ENCODE measurements at regions not wholly inside any gene's neighbourhood (a gene's known extent, or its start where the extent isn't known, plus 50 kb on each side); places are given as distances from the start of the nearest gene placed in this dataset.

DNA sequence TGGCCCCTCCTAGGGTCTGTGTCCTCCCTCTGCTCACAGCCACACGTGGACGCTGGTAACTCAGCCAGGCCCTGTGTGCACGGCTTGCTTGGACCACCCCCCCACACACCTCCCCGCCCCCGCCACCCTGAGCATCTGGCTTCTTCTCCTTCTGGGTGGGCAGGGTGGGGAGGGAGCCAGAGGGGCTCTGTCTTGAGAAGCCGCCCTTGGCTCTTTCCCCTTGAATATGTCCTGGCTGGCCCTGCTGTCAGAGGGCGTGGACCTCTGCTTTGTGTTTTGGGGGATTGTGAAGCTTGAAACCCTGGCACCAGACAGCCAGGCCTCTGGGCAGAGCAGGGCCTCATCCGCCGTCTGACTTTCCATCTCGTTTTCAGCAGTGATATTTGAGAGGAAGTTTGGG, 72.1 kb downstream of the GLI2 start (continued):
- TF ChIP-seq, protein P1, sequence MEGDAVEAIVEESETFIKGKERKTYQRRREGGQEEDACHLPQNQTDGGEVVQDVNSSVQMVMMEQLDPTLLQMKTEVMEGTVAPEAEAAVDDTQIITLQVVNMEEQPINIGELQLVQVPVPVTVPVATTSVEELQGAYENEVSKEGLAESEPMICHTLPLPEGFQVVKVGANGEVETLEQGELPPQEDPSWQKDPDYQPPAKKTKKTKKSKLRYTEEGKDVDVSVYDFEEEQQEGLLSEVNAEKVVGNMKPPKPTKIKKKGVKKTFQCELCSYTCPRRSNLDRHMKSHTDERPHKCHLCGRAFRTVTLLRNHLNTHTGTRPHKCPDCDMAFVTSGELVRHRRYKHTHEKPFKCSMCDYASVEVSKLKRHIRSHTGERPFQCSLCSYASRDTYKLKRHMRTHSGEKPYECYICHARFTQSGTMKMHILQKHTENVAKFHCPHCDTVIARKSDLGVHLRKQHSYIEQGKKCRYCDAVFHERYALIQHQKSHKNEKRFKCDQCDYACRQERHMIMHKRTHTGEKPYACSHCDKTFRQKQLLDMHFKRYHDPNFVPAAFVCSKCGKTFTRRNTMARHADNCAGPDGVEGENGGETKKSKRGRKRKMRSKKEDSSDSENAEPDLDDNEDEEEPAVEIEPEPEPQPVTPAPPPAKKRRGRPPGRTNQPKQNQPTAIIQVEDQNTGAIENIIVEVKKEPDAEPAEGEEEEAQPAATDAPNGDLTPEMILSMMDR (CRISPR knock-in tag; IDR thresholded peaks at IDR 0.05) = no peak
- TF ChIP-seq, protein P2, sequence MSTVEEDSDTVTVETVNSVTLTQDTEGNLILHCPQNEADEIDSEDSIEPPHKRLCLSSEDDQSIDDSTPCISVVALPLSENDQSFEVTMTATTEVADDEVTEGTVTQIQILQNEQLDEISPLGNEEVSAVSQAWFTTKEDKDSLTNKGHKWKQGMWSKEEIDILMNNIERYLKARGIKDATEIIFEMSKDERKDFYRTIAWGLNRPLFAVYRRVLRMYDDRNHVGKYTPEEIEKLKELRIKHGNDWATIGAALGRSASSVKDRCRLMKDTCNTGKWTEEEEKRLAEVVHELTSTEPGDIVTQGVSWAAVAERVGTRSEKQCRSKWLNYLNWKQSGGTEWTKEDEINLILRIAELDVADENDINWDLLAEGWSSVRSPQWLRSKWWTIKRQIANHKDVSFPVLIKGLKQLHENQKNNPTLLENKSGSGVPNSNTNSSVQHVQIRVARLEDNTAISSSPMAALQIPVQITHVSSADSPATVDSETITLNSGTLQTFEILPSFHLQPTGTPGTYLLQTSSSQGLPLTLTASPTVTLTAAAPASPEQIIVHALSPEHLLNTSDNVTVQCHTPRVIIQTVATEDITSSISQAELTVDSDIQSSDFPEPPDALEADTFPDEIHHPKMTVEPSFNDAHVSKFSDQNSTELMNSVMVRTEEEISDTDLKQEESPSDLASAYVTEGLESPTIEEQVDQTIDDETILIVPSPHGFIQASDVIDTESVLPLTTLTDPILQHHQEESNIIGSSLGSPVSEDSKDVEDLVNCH (CRISPR knock-in tag; IDR thresholded peaks at IDR 0.05) = no peak
- TF ChIP-seq, protein P3, sequence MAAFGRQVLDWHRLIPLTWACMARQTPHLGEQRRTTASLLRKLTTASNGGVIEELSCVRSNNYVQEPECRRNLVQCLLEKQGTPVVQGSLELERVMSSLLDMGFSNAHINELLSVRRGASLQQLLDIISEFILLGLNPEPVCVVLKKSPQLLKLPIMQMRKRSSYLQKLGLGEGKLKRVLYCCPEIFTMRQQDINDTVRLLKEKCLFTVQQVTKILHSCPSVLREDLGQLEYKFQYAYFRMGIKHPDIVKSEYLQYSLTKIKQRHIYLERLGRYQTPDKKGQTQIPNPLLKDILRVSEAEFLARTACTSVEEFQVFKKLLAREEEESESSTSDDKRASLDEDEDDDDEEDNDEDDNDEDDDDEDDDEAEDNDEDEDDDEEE (CRISPR knock-in tag; IDR thresholded peaks at IDR 0.05) = no peak
- TF ChIP-seq, protein P4, sequence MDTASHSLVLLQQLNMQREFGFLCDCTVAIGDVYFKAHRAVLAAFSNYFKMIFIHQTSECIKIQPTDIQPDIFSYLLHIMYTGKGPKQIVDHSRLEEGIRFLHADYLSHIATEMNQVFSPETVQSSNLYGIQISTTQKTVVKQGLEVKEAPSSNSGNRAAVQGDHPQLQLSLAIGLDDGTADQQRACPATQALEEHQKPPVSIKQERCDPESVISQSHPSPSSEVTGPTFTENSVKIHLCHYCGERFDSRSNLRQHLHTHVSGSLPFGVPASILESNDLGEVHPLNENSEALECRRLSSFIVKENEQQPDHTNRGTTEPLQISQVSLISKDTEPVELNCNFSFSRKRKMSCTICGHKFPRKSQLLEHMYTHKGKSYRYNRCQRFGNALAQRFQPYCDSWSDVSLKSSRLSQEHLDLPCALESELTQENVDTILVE (CRISPR knock-in tag; IDR thresholded peaks at IDR 0.05) = no peak

DNA sequence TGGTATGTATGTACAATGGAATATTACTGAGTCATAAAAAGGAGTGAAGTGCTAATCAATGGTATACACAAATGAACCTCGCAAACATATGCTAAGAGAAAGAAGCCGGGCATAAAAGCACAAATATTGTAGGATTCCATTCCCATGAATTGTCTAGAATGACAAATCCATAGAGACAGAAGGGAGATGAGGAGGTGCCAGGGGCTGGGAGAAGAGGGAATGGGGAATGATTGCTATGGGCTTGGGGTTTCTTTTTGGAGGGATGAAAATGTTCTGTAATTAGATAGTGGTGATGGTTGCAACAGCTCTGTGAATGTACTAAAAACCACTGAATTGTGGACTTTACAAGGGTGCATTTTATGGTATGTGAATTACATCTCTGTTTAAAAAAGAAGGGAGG, 73.5 kb downstream of the GLI2 start:
- no peaks in the 10 kb centered on the region for H3K9me3 ChIP-seq (ENCODE audit: low read length)
- FAIRE-seq (no peak), ATAC-seq (no peak), DNase-seq (ENCODE audit: low spot score) (no peak)
- H3K27ac ChIP-seq (ENCODE audit: extremely low read length, insufficient read depth, low read length) = no peak overlapping the region
- 5% methylated on average over 2 of the region's 2 CpGs for WGBS (ENCODE audit: low lambda C conversion rate)
- no peak overlapping the region for H3K4me2 ChIP-seq (ENCODE audit: low read depth, low read length)
- H3K4me3 ChIP-seq (replicated peaks in 1 of 3; ENCODE audit: insufficient read depth in 1 of 3, low read depth in 2 of 3, low read length in 3 of 3) = no peak overlapping the region
- no peak overlapping the region for H3K9ac ChIP-seq (ENCODE audit: insufficient read depth, low read depth, low read length)
- ChIA-PET CTCF (ENCODE audit: low intra/inter-chr PET ratio, low total read pairs) (no interaction called here), POLR2A (no interaction called here)
- no TSS peak for BruUV-seq (replicated peaks)
- H3K36me3 ChIP-seq (replicated peaks in 1 of 2; ENCODE audit: control insufficient read depth in 1 of 2, insufficient read depth in 2 of 2, low read length in 2 of 2) = no peaks in the 10 kb centered on the region
- peaks cover 6% of the 10 kb centered on the region; the same call in 1 of the 2 replicates for H4K20me1 ChIP-seq (ENCODE audit: insufficient read depth, low read length)
- no peaks in the 10 kb centered on the region for H3K79me2 ChIP-seq (ENCODE audit: insufficient read depth, low read length)
- no peak overlapping the region for H2AFZ ChIP-seq (ENCODE audit: low read length)
- intact Hi-C loops (cut with micrococcal nuclease; ENCODE audit: unreplicated experiment) = no loop called here
- no peaks in the 10 kb centered on the region for H3K4me1 ChIP-seq (ENCODE audit: insufficient read depth, low read length)
- in situ Hi-C loops (cut with HindIII; ENCODE audit: extremely low pct_ligation_motif_present, low pct_unique_long_range_greater_than_20kb) = no loop called here
- H3K27me3 ChIP-seq (ENCODE audit: control insufficient read depth in 1 of 2, insufficient read depth in 2 of 2, low read length in 2 of 2) = peaks cover 18 to 90% of the 10 kb centered on the region in 2 experiments; a peak in 4 of 5 replicates
- TF ChIP-seq, protein P5, sequence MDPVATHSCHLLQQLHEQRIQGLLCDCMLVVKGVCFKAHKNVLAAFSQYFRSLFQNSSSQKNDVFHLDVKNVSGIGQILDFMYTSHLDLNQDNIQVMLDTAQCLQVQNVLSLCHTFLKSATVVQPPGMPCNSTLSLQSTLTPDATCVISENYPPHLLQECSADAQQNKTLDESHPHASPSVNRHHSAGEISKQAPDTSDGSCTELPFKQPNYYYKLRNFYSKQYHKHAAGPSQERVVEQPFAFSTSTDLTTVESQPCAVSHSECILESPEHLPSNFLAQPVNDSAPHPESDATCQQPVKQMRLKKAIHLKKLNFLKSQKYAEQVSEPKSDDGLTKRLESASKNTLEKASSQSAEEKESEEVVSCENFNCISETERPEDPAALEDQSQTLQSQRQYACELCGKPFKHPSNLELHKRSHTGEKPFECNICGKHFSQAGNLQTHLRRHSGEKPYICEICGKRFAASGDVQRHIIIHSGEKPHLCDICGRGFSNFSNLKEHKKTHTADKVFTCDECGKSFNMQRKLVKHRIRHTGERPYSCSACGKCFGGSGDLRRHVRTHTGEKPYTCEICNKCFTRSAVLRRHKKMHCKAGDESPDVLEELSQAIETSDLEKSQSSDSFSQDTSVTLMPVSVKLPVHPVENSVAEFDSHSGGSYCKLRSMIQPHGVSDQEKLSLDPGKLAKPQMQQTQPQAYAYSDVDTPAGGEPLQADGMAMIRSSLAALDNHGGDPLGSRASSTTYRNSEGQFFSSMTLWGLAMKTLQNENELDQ (CRISPR knock-in tag; IDR thresholded peaks at IDR 0.05; ENCODE audit: borderline replicate concordance) = no peak
- TF ChIP-seq KLF15 (CRISPR knock-in tag; IDR thresholded peaks at IDR 0.05; ENCODE audit: borderline replicate concordance) = no peak
- TF ChIP-seq KAT8 (CRISPR knock-in tag; IDR thresholded peaks at IDR 0.05) = no peak
- TF ChIP-seq KDM1A (CRISPR knock-in tag; IDR thresholded peaks at IDR 0.05) = no peak
- no peak for TF ChIP-seq ZNF274 (CRISPR knock-in tag; IDR thresholded peaks at IDR 0.05)
- no peak for TF ChIP-seq NR2F6 (IDR thresholded peaks at IDR 0.05)
- TF ChIP-seq NR2F6 (CRISPR knock-in tag; IDR thresholded peaks at IDR 0.05) = no peak

Measured in HepG2 (cell line).